ENCODE measurements at regions not wholly inside any gene's neighbourhood (a gene's known extent, or its start where the extent isn't known, plus 50 kb on each side); places are given as distances from the start of the nearest gene placed in this dataset.

GRCh38 chr5:8694545-8694944, 825.6 kb downstream of the MTRR start (continued):
- TF ChIP-seq E2F8 (IDR thresholded peaks at IDR 0.05; ENCODE audit: low read depth, partially characterized antibody) (no peak), CHD1 (IDR thresholded peaks at IDR 0.05; ENCODE audit: low read depth, low read length) (no peak), RAD21 (IDR thresholded peaks at IDR 0.05; ENCODE audit: insufficient read depth, low read depth, low read length) (no peak), STAT1 (conservative IDR thresholded peaks at IDR 0.05) (no peak), BCL11A (IDR thresholded peaks at IDR 0.05; ENCODE audit: low read depth, low read length) (no peak), ZZZ3 (IDR thresholded peaks at IDR 0.05; ENCODE audit: control insufficient read depth, insufficient read length, low read depth) (no peak), MAX (IDR thresholded peaks at IDR 0.05; ENCODE audit: low read depth, low read length) (no peak), CEBPB (IDR thresholded peaks at IDR 0.05; ENCODE audit: borderline replicate concordance in 1 of 2, low read depth in 2 of 2, low read length in 2 of 2) (no peak), TCF3 (IDR thresholded peaks at IDR 0.05; ENCODE audit: borderline replicate concordance, insufficient read depth, low read depth, low read length) (no peak)

GRCh38 chr5:8695902-8696845, 827.2 kb downstream of the MTRR start:
- Histone ChIP-seq H3K79me2 (ENCODE audit: control insufficient read depth, insufficient read depth, low read length) (no peaks in the 10 kb centered on the region), H3K9me3 (replicated peaks; ENCODE audit: control insufficient read depth, insufficient read depth, low read length) (no peaks in the 10 kb centered on the region), H3K4me1 (ENCODE audit: control insufficient read depth, insufficient read depth, low read length) (no peaks in the 10 kb centered on the region), H3K9ac (ENCODE audit: control insufficient read depth, insufficient read depth, low read length) (no peak overlapping the region), H3K27me3 (replicated peaks in 1 of 2; ENCODE audit: control insufficient read depth in 2 of 2, insufficient read depth in 2 of 2, low read length in 1 of 2) (no peaks in the 10 kb centered on the region), H3K36me3 (ENCODE audit: control insufficient read depth in 2 of 2, insufficient read depth in 2 of 2, low read length in 1 of 2) (no peaks in the 10 kb centered on the region), H3K27ac (ENCODE audit: control insufficient read depth, insufficient read depth) (no peak overlapping the region), H4K20me1 (ENCODE audit: control insufficient read depth, insufficient read depth) (no peaks in the 10 kb centered on the region), H3K4me3 (no peak overlapping the region), H3K4me2 (ENCODE audit: control insufficient read depth, insufficient read depth) (no peak overlapping the region), H2AFZ (ENCODE audit: control insufficient read depth, low read depth, low read length) (no peak overlapping the region)
- 14% methylated on average over 10 of the region's 10 CpGs for WGBS (ENCODE audit: insufficient coverage, insufficient replicate concordance, low lambda C conversion rate, missing lambda C conversion rate)
- DNase-seq (ENCODE audit: low read depth, low spot score) (no peak), ATAC-seq (no peak), FAIRE-seq (no peak)
- ChIA-PET SMC1A (ENCODE audit: uncharacterized antibody, unreplicated experiment) (no interaction called here), POLR2A (no interaction called here), CTCF (no interaction called here), RAD21 (ENCODE audit: unreplicated experiment) (no interaction called here)
- in situ Hi-C loops (cut with MboI): no loop called here
- no peak for TF ChIP-seq GABPA (IDR thresholded peaks at IDR 0.05; ENCODE audit: low read depth)
- BruUV-seq (replicated peaks): no TSS peak
- intact Hi-C loops (cut with micrococcal nuclease; ENCODE audit: unreplicated experiment): no loop called here

All from GM12878 (cell line).